H1 (cell line): ENCODE measurements at regions not wholly inside any gene's neighbourhood (a gene's known extent, or its start where the extent isn't known, plus 50 kb on each side); places are given as distances from the start of the nearest gene placed in this dataset.

Source experiments
- CBX8 ChIP-seq: fragments of 300-800, 300-1000 bp; sonication (generic); IDR thresholded peaks from 2 replicates; pipeline ENCODE4 v1.7.1; 2016; ENCODE audit warnings: low read depth, low read length, borderline replicate concordance
- CTCF ChIP-seq, 3 experiments: IDR thresholded peaks; 1 replicate in 2 of 3; 2 replicates in 1 of 3; pipeline versions ENCODE4 v1.5.1 to v1.6.1; 2011; ENCODE audit warnings: low read length in 3 of 3, mild to moderate bottlenecking in 3 of 3, inconsistent platforms in 2 of 3, low read depth in 1 of 3, moderate library complexity in 1 of 3; ENCODE audit not compliant: insufficient read depth in 1 of 3; ENCODE audit errors: control extremely low read depth in 1 of 3
- NRF1 ChIP-seq: IDR thresholded peaks from 2 replicates; pipeline ENCODE4 v1.6.1; 2011; ENCODE audit warnings: mild to moderate bottlenecking, low read depth, low read length, improper control_type of control experiment
- POLR2A ChIP-seq, 2 experiments: IDR thresholded peaks; 1 replicate in 1 of 2; 2 replicates in 1 of 2; pipeline ENCODE4 v1.6.1; 2011; ENCODE audit warnings: low read depth in 2 of 2, low read length in 2 of 2, mild to moderate bottlenecking in 2 of 2; ENCODE audit errors: control extremely low read depth in 1 of 2

- no peak for TF ChIP-seq CTCF (IDR thresholded peaks at IDR 0.05; ENCODE audit: control extremely low read depth in 1 of 3, insufficient read depth in 1 of 3, low read depth in 1 of 3, low read length in 3 of 3)
- TF ChIP-seq POLR2A (IDR thresholded peaks at IDR 0.05; ENCODE audit: control extremely low read depth in 1 of 2, low read depth in 2 of 2, low read length in 2 of 2) = no peak
- no peak for TF ChIP-seq CBX8
- no peak for TF ChIP-seq NRF1
These were observed 201.5 kb upstream of the ECI2 start for GRCh38 chr6:4336778-4337442.
